HFF-Myc (cell line): ENCODE measurements at regions not wholly inside any gene's neighbourhood (a gene's known extent, or its start where the extent isn't known, plus 50 kb on each side); places are given as distances from the start of the nearest gene placed in this dataset.

Experiments
- DNase-seq: peaks from one replicate; pipeline ENCODE4 v3.0.0-alpha.2; 2011; ENCODE audit warnings: low read depth; ENCODE audit errors: extremely low read depth
- H3K4me3 ChIP-seq: replicated peaks from 2 replicates; pipeline ENCODE4 v1.5.1; 2011; ENCODE audit warnings: low read depth, mild to moderate bottlenecking, control low read depth, low read length
- CTCF ChIP-seq: IDR thresholded peaks from 2 replicates; pipeline ENCODE4 v1.5.1; 2012; ENCODE audit warnings: mild to moderate bottlenecking, low read depth, low read length, control low read depth; ENCODE audit errors: missing control alignments

DNA sequence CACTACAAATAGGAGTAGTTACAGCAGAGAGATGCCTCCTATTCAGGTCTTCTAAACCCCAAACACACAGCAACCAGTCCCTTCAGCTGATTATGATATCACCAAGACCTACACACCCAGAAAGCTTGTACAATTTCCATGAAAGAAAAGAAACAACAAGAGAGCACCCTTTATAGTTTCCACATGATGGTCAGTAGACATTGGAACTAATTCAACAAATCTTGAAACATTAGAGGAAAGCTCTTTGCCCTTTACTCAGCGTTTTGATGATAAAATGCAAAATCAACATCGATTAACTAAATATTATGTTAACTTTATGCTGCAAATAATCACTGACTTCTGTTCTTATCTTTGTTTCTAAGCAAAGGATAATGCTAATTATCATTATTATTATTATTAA lies 393.6 kb upstream of the ID2 start:
- TF ChIP-seq CTCF: no peak
- H3K4me3 ChIP-seq: no peak overlapping the region

DNA sequence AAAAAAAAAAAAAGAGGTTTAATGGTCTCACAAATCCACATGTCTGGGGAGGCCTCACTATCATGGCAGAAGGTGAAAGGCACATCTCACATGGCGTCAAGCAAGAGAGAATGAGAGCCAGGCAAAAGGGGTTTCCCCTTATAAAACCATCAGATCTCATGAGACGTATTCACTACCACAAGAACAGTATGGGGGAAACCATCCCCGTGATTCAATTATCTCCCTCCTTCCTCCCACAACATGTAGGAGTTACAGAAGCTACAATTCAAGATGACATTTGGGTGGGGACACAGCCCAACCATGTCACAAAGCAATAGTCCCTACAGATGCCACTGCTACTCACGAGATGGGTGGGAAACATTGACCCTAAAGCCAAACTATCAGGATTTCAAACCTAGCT lies 392.7 kb upstream of the ID2 start:
- no peak overlapping the region for H3K4me3 ChIP-seq
- TF ChIP-seq CTCF: no peak
- no peak for DNase-seq

More for the DNA sequence above, 393.6 kb upstream of the ID2 start:
- no peak for DNase-seq

DNA sequence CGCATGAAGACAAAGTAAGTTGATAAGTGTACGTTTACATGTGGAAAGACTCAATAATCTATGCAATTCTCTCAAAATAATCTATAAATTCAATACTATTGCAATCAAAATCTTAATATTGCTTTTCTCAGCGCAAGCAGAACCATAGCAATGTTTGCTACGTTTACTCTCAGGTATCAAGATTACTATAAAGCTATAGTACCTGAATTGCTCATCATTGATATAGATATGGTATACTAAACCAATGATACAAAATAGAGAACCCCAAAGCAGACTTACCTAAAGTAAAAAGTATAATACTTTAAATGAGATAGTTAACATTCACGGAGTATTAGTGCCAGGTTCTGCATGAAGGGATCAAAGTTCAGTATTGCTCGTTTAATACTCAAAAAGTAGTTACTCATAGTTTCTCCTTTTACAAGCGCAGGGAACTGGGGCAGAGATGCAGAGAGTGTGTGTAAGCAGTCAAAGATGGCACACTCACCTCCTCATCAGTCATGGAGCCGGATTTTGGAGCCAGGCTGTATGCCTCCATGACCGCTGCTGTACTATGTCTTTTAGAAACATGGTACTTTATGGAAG lies 391.0 kb upstream of the ID2 start:
- no peak for TF ChIP-seq CTCF
- no peak for DNase-seq
- H3K4me3 ChIP-seq: no peak overlapping the region

DNA sequence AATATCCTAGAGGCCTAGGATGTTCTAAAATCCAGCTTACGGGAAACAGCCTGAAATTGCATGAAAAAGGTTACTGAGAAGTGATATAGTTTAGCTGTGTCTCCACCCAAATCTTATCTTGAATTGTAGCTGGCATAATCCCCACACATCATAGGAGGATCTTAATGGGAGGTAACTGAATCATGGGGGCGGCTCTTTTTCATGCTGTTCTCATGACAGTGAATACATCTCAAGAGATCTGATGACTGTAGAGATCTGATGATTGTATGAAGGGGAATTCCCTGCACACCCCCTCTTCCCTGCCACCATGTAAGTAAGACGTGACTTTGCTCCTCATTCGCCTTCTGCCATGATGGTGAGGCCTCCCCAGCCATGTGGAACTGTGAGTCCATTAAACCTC lies 385.6 kb upstream of the ID2 start:
- TF ChIP-seq CTCF: no peak

GRCh38 chr2:8297376-8298231 lies 384.3 kb upstream of the ID2 start:
- no peak for TF ChIP-seq CTCF
- no peak overlapping the region for H3K4me3 ChIP-seq
- no peak for DNase-seq

More for the DNA sequence above, 385.6 kb upstream of the ID2 start:
- no peak overlapping the region for H3K4me3 ChIP-seq
- DNase-seq: no peak

- no peak for TF ChIP-seq CTCF
- H3K4me3 ChIP-seq: no peak overlapping the region
- DNase-seq: no peak
These were observed 383.1 kb upstream of the ID2 start for GRCh38 chr2:8298783-8299182.
